ACHN (cell line): ENCODE measurements at regions not wholly inside any gene's neighbourhood (a gene's known extent, or its start where the extent isn't known, plus 50 kb on each side); places are given as distances from the start of the nearest gene placed in this dataset.

ENCODE experiments used
- DNase-seq: peaks from one replicate; pipeline ENCODE4 v3.0.0-alpha.2; 2015
- in situ Hi-C: cut with HindIII; loops from 2 replicates; pipeline ENCODE4 v1.10.0; 2017; ENCODE audit warnings: low sequenced_read_pairs, low pct_ligation_motif_present, low pct_unique_long_range_greater_than_20kb

GRCh38 chr10:9682802-9683201 is 1334.9 kb upstream of the CELF2 start:
- no peak for DNase-seq
- in situ Hi-C loops = no loop called here

- in situ Hi-C loops = no loop called here
Measured at GRCh38 chr10:9684186-9684585, 1333.5 kb upstream of the CELF2 start.

GRCh38 chr10:9685596-9685995 is 1332.1 kb upstream of the CELF2 start:
- in situ Hi-C loops = no loop called here
- no peak for DNase-seq

More at GRCh38 chr10:9684186-9684585, 1333.5 kb upstream of the CELF2 start:
- DNase-seq = no peak

- in situ Hi-C loops = no loop called here
- DNase-seq = no peak
Measured at GRCh38 chr10:9688711-9689110, 1329.0 kb upstream of the CELF2 start.

GRCh38 chr10:9707216-9707615 is 1310.5 kb upstream of the CELF2 start:
- DNase-seq = no peak
- in situ Hi-C loops = no loop called here

GRCh38 chr10:9709849-9710248 is 1307.8 kb upstream of the CELF2 start:
- in situ Hi-C loops = no loop called here
- no peak for DNase-seq

GRCh38 chr10:9712393-9712792 is 1305.3 kb upstream of the CELF2 start:
- no peak for DNase-seq
- in situ Hi-C loops = no loop called here

GRCh38 chr10:9719246-9719645 is 1298.4 kb upstream of the CELF2 start:
- no peak for DNase-seq
- in situ Hi-C loops = no loop called here

- in situ Hi-C loops = no loop called here
- DNase-seq = no peak
Measured at GRCh38 chr10:9733766-9734165, 1283.9 kb upstream of the CELF2 start.

GRCh38 chr10:9734218-9734617 is 1283.5 kb upstream of the CELF2 start:
- DNase-seq = no peak
- in situ Hi-C loops = no loop called here

- in situ Hi-C loops = no loop called here
- DNase-seq = no peak
Measured at GRCh38 chr10:9735731-9736130, 1281.9 kb upstream of the CELF2 start.

- no peak for DNase-seq
- in situ Hi-C loops = no loop called here
Measured at GRCh38 chr10:9743639-9744038, 1274.0 kb upstream of the CELF2 start.

GRCh38 chr10:9745158-9745557 is 1272.5 kb upstream of the CELF2 start:
- no peak for DNase-seq
- in situ Hi-C loops = no loop called here

GRCh38 chr10:9757176-9757575 is 1260.5 kb upstream of the CELF2 start:
- no peak for DNase-seq
- in situ Hi-C loops = no loop called here

- in situ Hi-C loops = no loop called here
Measured at GRCh38 chr10:9759596-9759995, 1258.1 kb upstream of the CELF2 start.

GRCh38 chr10:9762966-9763656 is 1254.6 kb upstream of the CELF2 start:
- no peak for DNase-seq
- in situ Hi-C loops = no loop called here

More at GRCh38 chr10:9759596-9759995, 1258.1 kb upstream of the CELF2 start:
- DNase-seq = no peak

GRCh38 chr10:9766762-9767161 is 1250.9 kb upstream of the CELF2 start:
- no peak for DNase-seq
- in situ Hi-C loops = no loop called here

GRCh38 chr10:9781666-9782065 is 1236.0 kb upstream of the CELF2 start:
- in situ Hi-C loops = no loop called here
- no peak for DNase-seq

- in situ Hi-C loops = no loop called here
- DNase-seq = no peak
Measured at GRCh38 chr10:9786101-9786500, 1231.6 kb upstream of the CELF2 start.

GRCh38 chr10:9786576-9786975 is 1231.1 kb upstream of the CELF2 start:
- in situ Hi-C loops = no loop called here
- no peak for DNase-seq

- in situ Hi-C loops = no loop called here
- DNase-seq = no peak
Measured at GRCh38 chr10:9789996-9790395, 1227.7 kb upstream of the CELF2 start.
